GM12865 (cell line): ENCODE measurements at regions not wholly inside any gene's neighbourhood (a gene's known extent, or its start where the extent isn't known, plus 50 kb on each side); places are given as distances from the start of the nearest gene placed in this dataset.
A peak's percentile ranks its signal among the peaks of the same experiment; 100 is the strongest.
"Not testable (repeated sequence)": the region's sequence is repeated elsewhere in the genome, so short reads cannot be mapped to it uniquely, and the experiment has no call there.

Source experiments
- DNase-seq: peaks from one replicate; pipeline ENCODE4 v3.0.0; 2010; ENCODE audit warnings: low read depth
- H3K4me3 ChIP-seq: 2 replicates; pipeline ENCODE4 v1.5.1; 2011; ENCODE audit warnings: mild to moderate bottlenecking, low read depth, low read length, control low read depth
- CTCF ChIP-seq: IDR thresholded peaks from 2 replicates; pipeline ENCODE4 v1.5.1; 2011; ENCODE audit warnings: low read length, control low read depth, low read depth, inconsistent platforms; ENCODE audit not compliant: insufficient read depth; ENCODE audit errors: missing control alignments

- DNase-seq = no peak
- H3K4me3 ChIP-seq = no peak overlapping the region; the same call in 1 of the 2 replicates
- no peak for TF ChIP-seq CTCF
Measured at GRCh38 chr13:25018729-25019115, 77.2 kb upstream of the PABPC3 start.

- not testable (repeated sequence) for H3K4me3 ChIP-seq, DNase-seq
Measured at GRCh38 chr13:25019741-25020140, 76.2 kb upstream of the PABPC3 start.

- DNase-seq = no peak
- TF ChIP-seq CTCF = no peak
- H3K4me3 ChIP-seq = no peak overlapping the region
Measured at GRCh38 chr13:25024175-25024574, 71.8 kb upstream of the PABPC3 start.

GRCh38 chr13:25032160-25032559 is 63.8 kb upstream of the PABPC3 start:
- no peak for DNase-seq
- no peak overlapping the region for H3K4me3 ChIP-seq
- TF ChIP-seq CTCF = no peak

- H3K4me3 ChIP-seq = no peak overlapping the region
- DNase-seq = peak; percentile 5
- TF ChIP-seq CTCF = no peak
Measured at GRCh38 chr13:25034173-25034572, 61.8 kb upstream of the PABPC3 start.

GRCh38 chr13:25037057-25037813 is 58.7 kb upstream of the PABPC3 start:
- DNase-seq = peak; percentile 75
- no peak overlapping the region for H3K4me3 ChIP-seq
- TF ChIP-seq CTCF = peak; percentile 78

- no peak for TF ChIP-seq CTCF
- no peak for DNase-seq
- H3K4me3 ChIP-seq = no peak overlapping the region
Measured at GRCh38 chr13:25042151-25042865, 53.6 kb upstream of the PABPC3 start.
